ENCODE measurements at regions not wholly inside any gene's neighbourhood (a gene's known extent, or its start where the extent isn't known, plus 50 kb on each side); places are given as distances from the start of the nearest gene placed in this dataset.

DNA sequence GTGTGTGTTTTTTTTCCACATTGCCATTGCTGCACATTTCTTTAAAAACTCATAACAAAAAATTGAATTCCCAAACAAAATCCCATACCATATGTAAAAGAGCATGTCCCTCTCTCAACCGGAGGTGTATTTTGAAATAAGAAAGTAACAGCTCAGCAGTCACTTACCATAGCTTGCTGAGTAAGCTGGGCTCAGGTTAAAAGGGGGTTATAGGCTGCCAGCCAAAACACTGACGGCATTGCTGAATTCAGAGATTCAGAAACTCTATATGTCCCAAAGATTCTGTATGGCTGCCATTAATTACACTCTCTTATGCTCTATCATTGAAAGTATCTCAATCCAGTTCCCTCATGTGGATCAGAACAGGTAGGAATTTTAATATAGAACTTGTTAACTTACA, 276.0 kb downstream of the FOXG1 start (continued):
- TF ChIP-seq, protein P1, sequence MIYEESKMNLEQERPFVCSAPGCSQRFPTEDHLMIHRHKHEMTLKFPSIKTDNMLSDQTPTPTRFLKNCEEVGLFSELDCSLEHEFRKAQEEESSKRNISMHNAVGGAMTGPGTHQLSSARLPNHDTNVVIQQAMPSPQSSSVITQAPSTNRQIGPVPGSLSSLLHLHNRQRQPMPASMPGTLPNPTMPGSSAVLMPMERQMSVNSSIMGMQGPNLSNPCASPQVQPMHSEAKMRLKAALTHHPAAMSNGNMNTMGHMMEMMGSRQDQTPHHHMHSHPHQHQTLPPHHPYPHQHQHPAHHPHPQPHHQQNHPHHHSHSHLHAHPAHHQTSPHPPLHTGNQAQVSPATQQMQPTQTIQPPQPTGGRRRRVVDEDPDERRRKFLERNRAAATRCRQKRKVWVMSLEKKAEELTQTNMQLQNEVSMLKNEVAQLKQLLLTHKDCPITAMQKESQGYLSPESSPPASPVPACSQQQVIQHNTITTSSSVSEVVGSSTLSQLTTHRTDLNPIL (CRISPR knock-in tag; IDR thresholded peaks at IDR 0.05; ENCODE audit: low read depth), result no peak
- no peak for TF ChIP-seq PPARA (CRISPR knock-in tag; IDR thresholded peaks at IDR 0.05; ENCODE audit: borderline replicate concordance)
- no peak for TF ChIP-seq ZNF8 (CRISPR knock-in tag; IDR thresholded peaks at IDR 0.05)
- no peak for TF ChIP-seq GLIS3 (CRISPR knock-in tag; IDR thresholded peaks at IDR 0.05)
- TF ChIP-seq ZNF70 (CRISPR knock-in tag; IDR thresholded peaks at IDR 0.05), result no peak

DNA sequence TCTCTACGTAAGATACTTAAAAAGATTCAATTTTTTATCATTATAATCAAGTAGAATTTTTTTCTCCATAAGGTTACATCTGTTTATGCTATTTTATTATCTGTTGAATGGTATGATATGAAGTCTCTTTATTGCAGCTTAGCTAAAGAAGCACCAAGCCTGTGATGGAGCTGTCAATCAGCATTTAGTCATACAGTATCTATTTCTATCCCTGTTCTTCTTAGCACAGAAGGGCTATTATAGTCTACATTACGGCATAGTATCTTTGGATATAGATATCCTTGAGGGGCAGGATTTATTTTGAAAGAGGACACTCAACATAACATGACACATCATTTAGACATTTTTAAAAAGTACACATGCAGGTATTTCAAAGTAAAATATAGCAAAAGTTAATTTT, 277.1 kb downstream of the FOXG1 start:
- no peak for ATAC-seq
- TF ChIP-seq, protein P2, sequence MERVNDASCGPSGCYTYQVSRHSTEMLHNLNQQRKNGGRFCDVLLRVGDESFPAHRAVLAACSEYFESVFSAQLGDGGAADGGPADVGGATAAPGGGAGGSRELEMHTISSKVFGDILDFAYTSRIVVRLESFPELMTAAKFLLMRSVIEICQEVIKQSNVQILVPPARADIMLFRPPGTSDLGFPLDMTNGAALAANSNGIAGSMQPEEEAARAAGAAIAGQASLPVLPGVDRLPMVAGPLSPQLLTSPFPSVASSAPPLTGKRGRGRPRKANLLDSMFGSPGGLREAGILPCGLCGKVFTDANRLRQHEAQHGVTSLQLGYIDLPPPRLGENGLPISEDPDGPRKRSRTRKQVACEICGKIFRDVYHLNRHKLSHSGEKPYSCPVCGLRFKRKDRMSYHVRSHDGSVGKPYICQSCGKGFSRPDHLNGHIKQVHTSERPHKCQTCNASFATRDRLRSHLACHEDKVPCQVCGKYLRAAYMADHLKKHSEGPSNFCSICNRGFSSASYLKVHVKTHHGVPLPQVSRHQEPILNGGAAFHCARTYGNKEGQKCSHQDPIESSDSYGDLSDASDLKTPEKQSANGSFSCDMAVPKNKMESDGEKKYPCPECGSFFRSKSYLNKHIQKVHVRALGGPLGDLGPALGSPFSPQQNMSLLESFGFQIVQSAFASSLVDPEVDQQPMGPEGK (CRISPR knock-in tag; IDR thresholded peaks at IDR 0.05; ENCODE audit: borderline replicate concordance), result no peak
- TF ChIP-seq ARNTL (CRISPR knock-in tag; IDR thresholded peaks at IDR 0.05; ENCODE audit: borderline replicate concordance, low read depth) (no peak), CSRNP3 (CRISPR knock-in tag; IDR thresholded peaks at IDR 0.05) (no peak), PPARA (CRISPR knock-in tag; IDR thresholded peaks at IDR 0.05; ENCODE audit: borderline replicate concordance) (no peak), ZFP30 (CRISPR knock-in tag; IDR thresholded peaks at IDR 0.05) (no peak), GLIS3 (CRISPR knock-in tag; IDR thresholded peaks at IDR 0.05) (no peak), TOX (CRISPR knock-in tag; IDR thresholded peaks at IDR 0.05; ENCODE audit: borderline replicate concordance) (no peak), CSDC2 (CRISPR knock-in tag; IDR thresholded peaks at IDR 0.05) (no peak), TCF4 (CRISPR knock-in tag; IDR thresholded peaks at IDR 0.05; ENCODE audit: borderline replicate concordance) (no peak)
- TF ChIP-seq, protein P1 (CRISPR knock-in tag; IDR thresholded peaks at IDR 0.05; ENCODE audit: low read depth), result no peak

DNA sequence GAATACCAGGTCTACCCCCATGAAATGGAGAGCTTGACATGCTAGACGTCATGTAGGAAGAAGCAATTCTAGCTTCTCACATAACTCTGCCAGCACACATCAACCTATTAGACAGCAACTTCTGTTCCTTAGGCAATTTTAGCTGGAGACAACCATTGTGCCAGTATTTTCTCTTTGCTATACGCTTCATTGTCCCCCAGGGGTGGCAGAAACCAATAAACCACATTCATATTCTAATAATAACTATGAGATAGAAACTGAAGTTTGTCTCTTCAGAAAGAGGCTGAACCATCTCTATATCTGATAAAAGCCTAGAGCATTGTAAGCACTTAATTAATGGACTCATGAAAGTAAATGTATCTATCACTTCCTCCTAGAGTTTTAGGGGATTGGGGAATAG, 278.6 kb downstream of the FOXG1 start:
- no peak for ATAC-seq
- no peak for TF ChIP-seq TOX (CRISPR knock-in tag; IDR thresholded peaks at IDR 0.05; ENCODE audit: borderline replicate concordance)
- no peak for TF ChIP-seq ZNF8 (CRISPR knock-in tag; IDR thresholded peaks at IDR 0.05)
- no peak for TF ChIP-seq CSDC2 (CRISPR knock-in tag; IDR thresholded peaks at IDR 0.05)
- no peak for TF ChIP-seq ARNTL (CRISPR knock-in tag; IDR thresholded peaks at IDR 0.05; ENCODE audit: borderline replicate concordance, low read depth)
- TF ChIP-seq TCF4 (CRISPR knock-in tag; IDR thresholded peaks at IDR 0.05; ENCODE audit: borderline replicate concordance), result no peak
- TF ChIP-seq, protein P3, sequence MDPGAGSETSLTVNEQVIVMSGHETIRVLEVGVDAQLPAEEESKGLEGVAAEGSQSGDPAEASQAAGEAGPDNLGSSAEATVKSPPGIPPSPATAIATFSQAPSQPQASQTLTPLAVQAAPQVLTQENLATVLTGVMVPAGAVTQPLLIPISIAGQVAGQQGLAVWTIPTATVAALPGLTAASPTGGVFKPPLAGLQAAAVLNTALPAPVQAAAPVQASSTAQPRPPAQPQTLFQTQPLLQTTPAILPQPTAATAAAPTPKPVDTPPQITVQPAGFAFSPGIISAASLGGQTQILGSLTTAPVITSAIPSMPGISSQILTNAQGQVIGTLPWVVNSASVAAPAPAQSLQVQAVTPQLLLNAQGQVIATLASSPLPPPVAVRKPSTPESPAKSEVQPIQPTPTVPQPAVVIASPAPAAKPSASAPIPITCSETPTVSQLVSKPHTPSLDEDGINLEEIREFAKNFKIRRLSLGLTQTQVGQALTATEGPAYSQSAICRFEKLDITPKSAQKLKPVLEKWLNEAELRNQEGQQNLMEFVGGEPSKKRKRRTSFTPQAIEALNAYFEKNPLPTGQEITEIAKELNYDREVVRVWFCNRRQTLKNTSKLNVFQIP (CRISPR knock-in tag; IDR thresholded peaks at IDR 0.05; ENCODE audit: borderline replicate concordance, low read depth), result no peak
- no peak for TF ChIP-seq ZNF70 (CRISPR knock-in tag; IDR thresholded peaks at IDR 0.05)

DNA sequence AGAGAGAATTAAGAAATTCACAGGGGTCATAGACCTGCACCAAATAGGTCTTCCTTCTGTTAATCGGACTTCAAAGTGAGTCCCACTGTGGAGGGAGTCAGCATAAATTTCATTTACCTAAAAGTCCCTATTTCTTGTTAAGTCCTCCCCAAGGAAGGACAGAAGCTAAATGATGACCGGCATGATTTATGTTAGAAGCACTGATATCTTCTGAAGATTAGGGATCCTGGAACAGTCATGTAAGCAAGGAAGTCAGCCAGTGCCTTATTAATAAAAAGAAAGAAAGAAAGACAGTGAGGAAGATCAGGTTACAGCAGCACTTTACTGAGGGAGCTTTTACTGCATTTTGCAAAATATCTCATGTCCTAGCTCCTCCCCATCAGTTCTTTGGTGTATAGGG, 287.5 kb downstream of the FOXG1 start:
- ATAC-seq, result no peak
- TF ChIP-seq, protein P4, sequence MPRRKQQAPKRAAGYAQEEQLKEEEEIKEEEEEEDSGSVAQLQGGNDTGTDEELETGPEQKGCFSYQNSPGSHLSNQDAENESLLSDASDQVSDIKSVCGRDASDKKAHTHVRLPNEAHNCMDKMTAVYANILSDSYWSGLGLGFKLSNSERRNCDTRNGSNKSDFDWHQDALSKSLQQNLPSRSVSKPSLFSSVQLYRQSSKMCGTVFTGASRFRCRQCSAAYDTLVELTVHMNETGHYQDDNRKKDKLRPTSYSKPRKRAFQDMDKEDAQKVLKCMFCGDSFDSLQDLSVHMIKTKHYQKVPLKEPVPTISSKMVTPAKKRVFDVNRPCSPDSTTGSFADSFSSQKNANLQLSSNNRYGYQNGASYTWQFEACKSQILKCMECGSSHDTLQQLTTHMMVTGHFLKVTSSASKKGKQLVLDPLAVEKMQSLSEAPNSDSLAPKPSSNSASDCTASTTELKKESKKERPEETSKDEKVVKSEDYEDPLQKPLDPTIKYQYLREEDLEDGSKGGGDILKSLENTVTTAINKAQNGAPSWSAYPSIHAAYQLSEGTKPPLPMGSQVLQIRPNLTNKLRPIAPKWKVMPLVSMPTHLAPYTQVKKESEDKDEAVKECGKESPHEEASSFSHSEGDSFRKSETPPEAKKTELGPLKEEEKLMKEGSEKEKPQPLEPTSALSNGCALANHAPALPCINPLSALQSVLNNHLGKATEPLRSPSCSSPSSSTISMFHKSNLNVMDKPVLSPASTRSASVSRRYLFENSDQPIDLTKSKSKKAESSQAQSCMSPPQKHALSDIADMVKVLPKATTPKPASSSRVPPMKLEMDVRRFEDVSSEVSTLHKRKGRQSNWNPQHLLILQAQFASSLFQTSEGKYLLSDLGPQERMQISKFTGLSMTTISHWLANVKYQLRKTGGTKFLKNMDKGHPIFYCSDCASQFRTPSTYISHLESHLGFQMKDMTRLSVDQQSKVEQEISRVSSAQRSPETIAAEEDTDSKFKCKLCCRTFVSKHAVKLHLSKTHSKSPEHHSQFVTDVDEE (CRISPR knock-in tag; IDR thresholded peaks at IDR 0.05), result no peak
- no peak for TF ChIP-seq ISL1 (CRISPR knock-in tag; IDR thresholded peaks at IDR 0.05)
- TF ChIP-seq BACH2 (CRISPR knock-in tag; IDR thresholded peaks at IDR 0.05; ENCODE audit: borderline replicate concordance), result no peak
- TF ChIP-seq, protein P2 (CRISPR knock-in tag; IDR thresholded peaks at IDR 0.05; ENCODE audit: borderline replicate concordance), result no peak
- TF ChIP-seq ESRRG (CRISPR knock-in tag; IDR thresholded peaks at IDR 0.05), result no peak
- no peak for TF ChIP-seq ARNTL (CRISPR knock-in tag; IDR thresholded peaks at IDR 0.05; ENCODE audit: borderline replicate concordance, low read depth)
- no peak for TF ChIP-seq ZNF70 (CRISPR knock-in tag; IDR thresholded peaks at IDR 0.05)
- no peak for TF ChIP-seq CSRNP3 (CRISPR knock-in tag; IDR thresholded peaks at IDR 0.05)
- no peak for TF ChIP-seq GLIS3 (CRISPR knock-in tag; IDR thresholded peaks at IDR 0.05)
- TF ChIP-seq, protein P1 (CRISPR knock-in tag; IDR thresholded peaks at IDR 0.05; ENCODE audit: low read depth), result no peak
- TF ChIP-seq ZNF565 (CRISPR knock-in tag; conservative IDR thresholded peaks at IDR 0.05; ENCODE audit: low read depth), result no peak
